ENCODE measurements at regions not wholly inside any gene's neighbourhood (a gene's known extent, or its start where the extent isn't known, plus 50 kb on each side); places are given as distances from the start of the nearest gene placed in this dataset.

GRCh38 chr11:133605482-133605881, 73.2 kb upstream of the OPCML start:
- no peak for TF ChIP-seq CTCF (conservative IDR thresholded peaks at IDR 0.05; ENCODE audit: low read length)
- no peak for TF ChIP-seq EZH2phosphoT487 (IDR thresholded peaks at IDR 0.05; ENCODE audit: borderline replicate concordance, low read depth, low read length)

All from OCI-LY7 (cell line).